ENCODE measurements at regions not wholly inside any gene's neighbourhood (a gene's known extent, or its start where the extent isn't known, plus 50 kb on each side); places are given as distances from the start of the nearest gene placed in this dataset.
A peak's percentile ranks its signal among the peaks of the same experiment; 100 is the strongest.

DNA sequence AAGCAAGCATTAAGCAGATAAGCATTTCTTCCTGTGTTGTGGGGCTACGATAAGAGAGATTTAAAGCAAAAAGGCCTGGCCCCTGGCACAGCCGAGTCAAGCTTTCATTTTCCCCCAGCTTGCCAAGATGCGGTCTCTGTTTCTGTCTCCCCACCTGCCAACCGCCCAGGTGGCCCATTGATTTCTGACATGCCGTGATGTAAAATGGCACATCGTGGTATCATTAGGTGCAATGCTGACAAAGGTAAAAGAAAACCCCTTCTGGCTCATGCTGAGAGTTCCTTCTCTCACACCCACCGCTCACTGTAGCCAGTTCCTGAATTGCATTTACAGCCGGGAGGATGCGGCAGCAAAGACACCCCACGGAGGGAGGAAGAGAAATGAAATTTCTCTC, 62.8 kb downstream of the BOD1L2 start:
- H3K27ac ChIP-seq: no peak overlapping the region
- H3K36me3 ChIP-seq: no peaks in the 10 kb centered on the region
- no peak for DNase-seq
- TF ChIP-seq, protein P1, sequence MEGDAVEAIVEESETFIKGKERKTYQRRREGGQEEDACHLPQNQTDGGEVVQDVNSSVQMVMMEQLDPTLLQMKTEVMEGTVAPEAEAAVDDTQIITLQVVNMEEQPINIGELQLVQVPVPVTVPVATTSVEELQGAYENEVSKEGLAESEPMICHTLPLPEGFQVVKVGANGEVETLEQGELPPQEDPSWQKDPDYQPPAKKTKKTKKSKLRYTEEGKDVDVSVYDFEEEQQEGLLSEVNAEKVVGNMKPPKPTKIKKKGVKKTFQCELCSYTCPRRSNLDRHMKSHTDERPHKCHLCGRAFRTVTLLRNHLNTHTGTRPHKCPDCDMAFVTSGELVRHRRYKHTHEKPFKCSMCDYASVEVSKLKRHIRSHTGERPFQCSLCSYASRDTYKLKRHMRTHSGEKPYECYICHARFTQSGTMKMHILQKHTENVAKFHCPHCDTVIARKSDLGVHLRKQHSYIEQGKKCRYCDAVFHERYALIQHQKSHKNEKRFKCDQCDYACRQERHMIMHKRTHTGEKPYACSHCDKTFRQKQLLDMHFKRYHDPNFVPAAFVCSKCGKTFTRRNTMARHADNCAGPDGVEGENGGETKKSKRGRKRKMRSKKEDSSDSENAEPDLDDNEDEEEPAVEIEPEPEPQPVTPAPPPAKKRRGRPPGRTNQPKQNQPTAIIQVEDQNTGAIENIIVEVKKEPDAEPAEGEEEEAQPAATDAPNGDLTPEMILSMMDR (IDR thresholded peaks at IDR 0.05): no peak
- peaks cover 0 to 14% (median 9%) of the 10 kb centered on the region in 9 donors for H3K4me1 ChIP-seq
- no peaks in the 10 kb centered on the region for H3K9me3 ChIP-seq
- no peak for ATAC-seq
- 11 to 12% methylated on average over 10 of the region's 10 CpGs for WGBS, 2 donors
- H3K4me3 ChIP-seq: peak overlapping the region in 3 of 10 donors; percentile 11 to 17 (median 12)
- peaks cover 0 to 53% (median 28%) of the 10 kb centered on the region in 7 donors for H3K27me3 ChIP-seq
- intact Hi-C loops (cut with DNase I): loop anchor here in 1 of 10 donors (10.0 kb wide), 1 partner anchor 65 kb away; the partner anchor contains the start of gene BOD1L2

GRCh38 chr18:57210107-57210715, 63.3 kb downstream of the BOD1L2 start:
- peaks cover 0 to 52% (median 28%) of the 10 kb centered on the region in 7 donors for H3K27me3 ChIP-seq
- no peaks in the 10 kb centered on the region for H3K9me3 ChIP-seq
- DNase-seq: peak; percentile 22 to 26
- no peaks in the 10 kb centered on the region for H3K36me3 ChIP-seq
- H3K4me3 ChIP-seq: peak overlapping the region in 3 of 10 donors; percentile 11 to 17 (median 12)
- H3K4me1 ChIP-seq: peaks cover 0 to 14% (median 9%) of the 10 kb centered on the region in 9 donors
- 14 to 16% methylated on average over 11 of the region's 11 CpGs for WGBS, 2 donors
- intact Hi-C loops (cut with DNase I): no loop called here
- no peak overlapping the region for H3K27ac ChIP-seq
- TF ChIP-seq, protein P1 (IDR thresholded peaks at IDR 0.05): no peak
- peak; percentile 64 to 96 (median 80) for ATAC-seq

DNA sequence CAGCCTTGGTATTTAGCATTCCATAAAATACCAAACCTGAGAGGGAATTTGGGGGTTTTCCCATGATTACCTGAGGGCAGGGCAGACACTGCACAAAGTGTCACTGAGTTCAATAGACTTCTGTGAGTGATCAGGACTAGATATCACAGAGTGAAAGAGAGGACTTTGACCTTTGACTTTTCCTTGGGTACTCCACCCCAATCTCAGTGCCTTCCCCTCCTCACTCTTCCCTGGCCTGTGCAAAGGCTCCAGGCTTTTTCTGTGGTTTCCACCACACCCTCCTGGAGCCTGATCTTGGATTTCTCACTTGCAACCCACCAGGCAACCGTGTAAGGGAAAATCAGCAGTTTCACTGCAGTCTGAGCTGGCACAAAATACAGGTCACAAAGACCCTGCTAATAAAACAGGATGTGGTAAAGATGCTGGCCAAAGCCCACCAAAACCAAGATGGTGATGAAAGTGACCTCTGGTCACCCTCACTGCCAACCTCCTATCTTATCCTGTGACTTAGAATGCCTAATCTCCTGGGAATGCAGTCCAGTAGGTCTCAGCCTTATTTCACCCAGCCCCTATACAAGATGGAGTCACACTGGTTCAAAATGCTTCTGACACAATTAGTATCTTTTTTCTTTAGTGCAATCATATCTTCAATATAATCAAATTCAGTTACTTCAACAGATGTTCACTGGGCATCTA, 64.0 kb downstream of the BOD1L2 start:
- DNase-seq (no peak), ATAC-seq (no peak)
- H3K4me3 ChIP-seq: no peak overlapping the region
- intact Hi-C loops (cut with DNase I): no loop called here
- H3K9me3 ChIP-seq: no peaks in the 10 kb centered on the region
- WGBS, 2 donors: 62 to 75% methylated on average over 1 of the region's 1 CpG
- TF ChIP-seq, protein P1 (IDR thresholded peaks at IDR 0.05): no peak
- peaks cover 0 to 52% (median 28%) of the 10 kb centered on the region in 7 donors for H3K27me3 ChIP-seq
- H3K27ac ChIP-seq: no peak overlapping the region
- no peaks in the 10 kb centered on the region for H3K36me3 ChIP-seq
- H3K4me1 ChIP-seq: peaks cover 0 to 14% (median 9%) of the 10 kb centered on the region in 9 donors

GRCh38 chr18:57211412-57211750, 64.5 kb downstream of the BOD1L2 start:
- 61 to 70% methylated on average over 3 of the region's 3 CpGs for WGBS, 2 donors
- no peak overlapping the region for H3K4me3 ChIP-seq
- peaks cover 0 to 52% (median 28%) of the 10 kb centered on the region in 7 donors for H3K27me3 ChIP-seq
- H3K9me3 ChIP-seq: no peaks in the 10 kb centered on the region
- no peak overlapping the region for H3K27ac ChIP-seq
- no peaks in the 10 kb centered on the region for H3K36me3 ChIP-seq
- DNase-seq (no peak), ATAC-seq (no peak)
- TF ChIP-seq, protein P1 (IDR thresholded peaks at IDR 0.05): no peak
- H3K4me1 ChIP-seq: peaks cover 0 to 14% (median 9%) of the 10 kb centered on the region in 9 donors
- intact Hi-C loops (cut with DNase I): no loop called here

Data from heart right ventricle (tissue), 16 donors.